B cell (primary cell): ENCODE measurements at regions not wholly inside any gene's neighbourhood (a gene's known extent, or its start where the extent isn't known, plus 50 kb on each side); places are given as distances from the start of the nearest gene placed in this dataset.

Experiments used
- ATAC-seq: fragments of 200-7000 bp; cut with Tn5 transposase; one replicate; pipeline ENCODE4 v1.10.0; 2021; ENCODE audit warnings: low read depth, mild to moderate bottlenecking, moderate number of reproducible peaks, moderate library complexity
- CTCF ChIA-PET: fragments of 350-600 bp; sonication (Branson Sonifier 250); formaldehyde crosslinking; loops from one replicate; lab custom pipeline; 2021; ENCODE audit warnings: antibody characterized with exemption, inconsistent platforms; lab: Charles Lee
- POLR2A ChIA-PET: fragments of 350-600 bp; sonication (Branson Sonifier 250); formaldehyde crosslinking; loops from one replicate; lab custom pipeline; 2021; ENCODE audit warnings: antibody characterized with exemption; lab: Charles Lee
- DNase-seq: peaks from one replicate; pipeline ENCODE4 v3.0.0; 2013
- H2AFZ ChIP-seq: 2 replicates; pipeline ENCODE4 v1.6.1; 2012; ENCODE audit warnings: mild to moderate bottlenecking, low read depth, low read length; ENCODE audit not compliant: insufficient read depth, poor library complexity, severe bottlenecking
- H3K27ac ChIP-seq, 2 donors: 1 replicate in 1 of 2; 2 replicates in 1 of 2; pipeline ENCODE4 v1.5.1; 2012 to 2013; ENCODE audit warnings: low read length in 2 of 2, mild to moderate bottlenecking in 2 of 2, moderate library complexity in 1 of 2
- H3K27me3 ChIP-seq, 4 experiments: fragments of 200-600 bp in 1 of 4; sonication (generic) in 1 of 4; replicated peaks in 1 of 4; 1 replicate in 2 of 4; 2 replicates in 2 of 4; pipeline versions ENCODE4 v1.6.1 to v1.7.0; 2013 to 2016; ENCODE audit warnings: low read length in 3 of 4, mild to moderate bottlenecking in 2 of 4, mixed read lengths in 1 of 4, moderate library complexity in 1 of 4; ENCODE audit not compliant: insufficient read depth in 4 of 4, control insufficient read depth in 3 of 4; ENCODE audit errors: control extremely low read depth in 1 of 4
- H3K36me3 ChIP-seq, 2 experiments: replicated peaks in 1 of 2; 1 replicate in 1 of 2; 2 replicates in 1 of 2; pipeline versions ENCODE4 v1.6.1 to v1.7.1; 2013; ENCODE audit warnings: low read length in 1 of 2; ENCODE audit not compliant: insufficient read depth in 2 of 2, control insufficient read depth in 1 of 2; ENCODE audit errors: control extremely low read depth in 1 of 2, extremely low read depth in 1 of 2
- H3K4me1 ChIP-seq, 2 donors: fragments of 200-600 bp in 1 of 2; sonication (generic) in 1 of 2; 1 replicate in 1 of 2; 2 replicates in 1 of 2; pipeline versions ENCODE4 v1.5.1 to v1.6.1; 2013 to 2017; ENCODE audit warnings: low read length in 2 of 2; ENCODE audit not compliant: control insufficient read depth in 2 of 2, insufficient read depth in 2 of 2
- H3K4me2 ChIP-seq: replicated peaks from 2 replicates; pipeline ENCODE3; 2012; ENCODE audit warnings: mild to moderate bottlenecking, low read depth, low read length; ENCODE audit not compliant: poor library complexity, severe bottlenecking
- H3K4me3 ChIP-seq, 5 experiments: fragments of 200-600 bp in 1 of 5; sonication (generic) in 1 of 5; 1 replicate in 3 of 5; 2 replicates in 2 of 5; pipeline versions ENCODE4 v1.5.1 to v1.7.0; 2011 to 2016; ENCODE audit warnings: low read length in 4 of 5, mild to moderate bottlenecking in 4 of 5, low read depth in 2 of 5, control low read depth in 1 of 5, moderate library complexity in 1 of 5; ENCODE audit not compliant: insufficient read depth in 1 of 5; ENCODE audit errors: control extremely low read depth in 1 of 5, extremely low read depth in 1 of 5
- H3K79me2 ChIP-seq: fragments of 200-600 bp; sonication (generic); one replicate; pipeline ENCODE4 v1.6.0; 2016; ENCODE audit warnings: low read length; ENCODE audit not compliant: control insufficient read depth, insufficient read depth
- H3K9ac ChIP-seq: fragments of 200-600 bp; sonication (generic); 2 replicates; pipeline ENCODE4 v1.6.1; 2017; ENCODE audit warnings: mild to moderate bottlenecking, low read length, moderate library complexity
- H3K9me3 ChIP-seq, 3 donors: one replicate each; pipeline versions ENCODE4 v1.6.1 to v1.7.1; 2013; ENCODE audit warnings: low read length in 2 of 3; ENCODE audit not compliant: control insufficient read depth in 2 of 3, insufficient read depth in 1 of 3; ENCODE audit errors: control extremely low read depth in 1 of 3
- H4K20me1 ChIP-seq: 2 replicates; pipeline ENCODE4 v1.6.0; 2012; ENCODE audit warnings: mild to moderate bottlenecking, low read length; ENCODE audit not compliant: insufficient read depth, control insufficient read depth, poor library complexity, severe bottlenecking
- H3K27ac Mint-ChIP-seq: one replicate; pipeline ENCODE4 v1.8.0; 2021; ENCODE audit warnings: mixed read lengths
- H3K27me3 Mint-ChIP-seq: one replicate; pipeline ENCODE4 v1.8.0; 2021; ENCODE audit warnings: mixed read lengths
- H3K4me1 Mint-ChIP-seq: one replicate; pipeline ENCODE4 v1.8.0; 2021; ENCODE audit warnings: mixed read lengths
- H3K4me3 Mint-ChIP-seq: one replicate; pipeline ENCODE4 v1.8.0; 2021; ENCODE audit warnings: mixed read lengths
- H3K9me3 Mint-ChIP-seq: one replicate; pipeline ENCODE4 v1.8.0; 2022; ENCODE audit warnings: mixed read lengths; ENCODE audit not compliant: insufficient read depth
- CTCF ChIP-seq: fragments of 200-600 bp; IDR thresholded peaks from one replicate; pipeline ENCODE4 v1.8.0; 2022; ENCODE audit warnings: antibody characterized with exemption, mild to moderate bottlenecking
- EZH2 ChIP-seq: IDR thresholded peaks from 2 replicates; pipeline ENCODE4 v1.6.1; 2012; ENCODE audit warnings: borderline replicate concordance, low read depth, mild to moderate bottlenecking, moderate library complexity, low read length; ENCODE audit not compliant: insufficient read depth, poor library complexity, severe bottlenecking
- WGBS: methylation state at CpG from one replicate; pipeline ENCODE4 v1.1.5; 2013; ENCODE audit warnings: missing lambda C conversion rate; ENCODE audit not compliant: insufficient coverage; 5-methylcytosine and 5-hydroxymethylcytosine counted together
- intact Hi-C: fragments of 100-400 bp; cut with micrococcal nuclease; formaldehyde crosslinking; loops from one replicate; pipeline ENCODE4 v1.10.0; 2022

- ATAC-seq (no peak), DNase-seq (no peak)
- no peak overlapping the region for H2AFZ ChIP-seq
- H3K36me3 ChIP-seq = no peaks in the 10 kb centered on the region
- H3K4me2 ChIP-seq = no peak overlapping the region
- peaks cover 0 to 1% (median 0%) of the 10 kb centered on the region in 3 donors for H3K9me3 ChIP-seq
- ChIA-PET POLR2A (no interaction called here), CTCF (no interaction called here)
- H3K4me3 ChIP-seq = no peak overlapping the region
- no peak overlapping the region for H3K27ac ChIP-seq
- intact Hi-C loops = no loop called here
- WGBS = 54% methylated on average over 7 of the region's 7 CpGs
- no peak overlapping the region for H3K9ac ChIP-seq
- Mint-ChIP-seq H3K9me3 (no peaks in the 10 kb centered on the region), H3K4me3 (no peak overlapping the region), H3K4me1 (no peaks in the 10 kb centered on the region), H3K27me3 (peaks cover 7% of the 10 kb centered on the region), H3K27ac (no peak overlapping the region)
- no peaks in the 10 kb centered on the region for H3K79me2 ChIP-seq
- TF ChIP-seq CTCF (no peak), EZH2 (no peak)
- H3K27me3 ChIP-seq = no peaks in the 10 kb centered on the region
- H4K20me1 ChIP-seq = no peaks in the 10 kb centered on the region
- H3K4me1 ChIP-seq = no peaks in the 10 kb centered on the region
Observed at GRCh38 chr2:104620801-104621200, 233.1 kb upstream of the POU3F3 start.

GRCh38 chr2:104635608-104636007 lies 218.3 kb upstream of the POU3F3 start:
- CTCF ChIA-PET = no interaction called here
- POLR2A ChIA-PET = no interaction called here
- no peaks in the 10 kb centered on the region for H3K9me3 ChIP-seq
- no peak overlapping the region for H3K27ac Mint-ChIP-seq
- ATAC-seq (no peak), DNase-seq (no peak)
- H2AFZ ChIP-seq = no peak overlapping the region
- no peak overlapping the region for H3K4me2 ChIP-seq
- H3K79me2 ChIP-seq = no peaks in the 10 kb centered on the region
- no peak overlapping the region for H3K4me3 Mint-ChIP-seq
- TF ChIP-seq EZH2 (no peak), CTCF (no peak)
- no peaks in the 10 kb centered on the region for H3K4me1 Mint-ChIP-seq
- 93% methylated on average over 4 of the region's 5 CpGs for WGBS
- no peaks in the 10 kb centered on the region for H3K4me1 ChIP-seq
- no peak overlapping the region for H3K27ac ChIP-seq
- peaks cover 4% of the 10 kb centered on the region for H3K27me3 Mint-ChIP-seq
- H3K27me3 ChIP-seq = no peaks in the 10 kb centered on the region
- no peak overlapping the region for H3K9ac ChIP-seq
- intact Hi-C loops = no loop called here
- no peaks in the 10 kb centered on the region for H4K20me1 ChIP-seq
- H3K4me3 ChIP-seq = no peak overlapping the region
- H3K36me3 ChIP-seq = no peaks in the 10 kb centered on the region
- no peaks in the 10 kb centered on the region for H3K9me3 Mint-ChIP-seq
